ENCODE measurements at regions not wholly inside any gene's neighbourhood (a gene's known extent, or its start where the extent isn't known, plus 50 kb on each side); places are given as distances from the start of the nearest gene placed in this dataset.

DNA sequence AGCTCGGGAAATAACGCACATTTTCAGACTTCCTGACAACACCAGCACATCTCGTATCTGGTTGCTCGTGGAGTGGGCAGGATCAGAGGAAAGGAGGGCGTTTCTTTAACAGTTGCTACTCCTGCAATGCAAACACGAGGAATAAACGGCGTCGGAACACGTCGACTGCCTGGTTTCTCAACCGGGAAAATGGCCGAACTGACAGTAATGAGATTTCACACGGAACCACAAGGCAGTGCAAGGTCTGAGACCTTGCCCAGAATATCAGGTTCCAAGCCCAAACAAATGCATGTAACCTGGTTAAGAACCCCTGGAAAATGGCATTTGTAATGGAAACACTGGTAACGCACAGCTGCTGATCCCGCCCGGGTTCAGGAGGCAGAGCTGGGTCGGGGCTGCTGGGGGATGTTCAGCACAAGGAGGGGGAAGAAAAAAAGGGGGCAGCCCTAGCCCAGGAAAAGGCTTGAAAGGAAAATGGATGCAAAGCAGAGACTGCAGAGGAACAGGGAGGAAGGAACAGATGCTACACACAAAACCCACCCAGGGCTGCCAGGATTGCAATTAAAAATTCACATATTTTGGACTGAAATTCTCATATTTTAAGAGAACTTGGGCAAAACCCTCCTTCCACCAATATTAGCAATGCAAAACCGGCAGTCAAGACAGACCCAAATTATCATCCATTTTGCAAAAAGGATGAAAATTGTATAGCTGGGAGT, 61.6 kb upstream of the KLHL29 start:
- Histone ChIP-seq H3K4me1 (ENCODE audit: control insufficient read depth, insufficient read depth, low read length, poor library complexity, severe bottlenecking) (no peaks in the 10 kb centered on the region), H3K4me3 (ENCODE audit: extremely low read depth, insufficient read depth, low read length, poor library complexity, severe bottlenecking) (no peak overlapping the region), H3K9me3 (ENCODE audit: control insufficient read depth, low read length) (no peaks in the 10 kb centered on the region), H3K27ac (ENCODE audit: low read depth, low read length, severe bottlenecking) (no peak overlapping the region), H3K36me3 (ENCODE audit: control insufficient read depth, insufficient read depth, low read length) (no peaks in the 10 kb centered on the region)
- 87 to 98% methylated on average over 15 to 18 of the region's 19 CpGs for WGBS, 2 experiments (ENCODE audit: insufficient coverage in 2 of 2)

DNA sequence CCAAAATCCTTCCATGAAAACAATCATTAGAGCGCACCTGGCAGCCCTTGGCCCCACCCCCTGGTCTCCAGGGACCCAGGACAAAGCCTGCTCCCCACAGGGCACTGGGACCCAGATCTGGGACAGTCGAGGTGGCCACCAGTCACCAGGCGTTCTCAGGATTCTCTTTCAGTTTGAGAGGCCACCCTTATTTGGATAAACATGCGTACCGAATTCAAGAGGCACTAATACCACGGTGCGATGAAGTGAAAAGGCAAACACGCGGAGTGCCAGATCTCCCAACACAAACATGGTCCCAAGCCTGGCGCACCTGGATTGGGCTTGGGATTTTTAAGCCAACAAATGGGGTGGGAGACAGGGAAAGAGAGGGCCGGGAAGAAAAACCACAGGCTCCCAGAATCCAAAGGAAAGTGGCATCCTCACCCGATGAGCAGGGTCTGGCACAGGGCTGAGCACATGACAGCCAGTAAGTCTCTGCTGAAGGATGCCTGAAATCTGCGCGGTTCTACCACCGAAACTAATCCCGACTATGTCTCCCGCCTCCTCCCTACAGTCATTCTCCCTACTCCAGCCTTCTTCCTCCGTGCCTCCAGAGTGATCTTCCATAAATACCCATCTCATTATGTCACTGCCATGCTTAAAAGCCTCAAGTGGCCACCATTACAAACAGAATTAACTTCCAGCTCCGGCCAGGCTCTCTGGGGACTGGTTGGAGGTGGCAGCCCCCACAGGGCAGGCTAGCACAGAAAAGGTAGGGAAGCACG, 60.9 kb upstream of the KLHL29 start:
- no peaks in the 10 kb centered on the region for H3K9me3 ChIP-seq (ENCODE audit: control insufficient read depth, low read length)
- no peak overlapping the region for H3K4me3 ChIP-seq (ENCODE audit: extremely low read depth, insufficient read depth, low read length, poor library complexity, severe bottlenecking)
- H3K27ac ChIP-seq (ENCODE audit: low read depth, low read length, severe bottlenecking): no peak overlapping the region
- 91 to 92% methylated on average over 15 to 18 of the region's 20 CpGs for WGBS, 2 experiments (ENCODE audit: insufficient coverage in 2 of 2)
- H3K4me1 ChIP-seq (ENCODE audit: control insufficient read depth, insufficient read depth, low read length, poor library complexity, severe bottlenecking): no peaks in the 10 kb centered on the region
- H3K36me3 ChIP-seq (ENCODE audit: control insufficient read depth, insufficient read depth, low read length): no peaks in the 10 kb centered on the region

DNA sequence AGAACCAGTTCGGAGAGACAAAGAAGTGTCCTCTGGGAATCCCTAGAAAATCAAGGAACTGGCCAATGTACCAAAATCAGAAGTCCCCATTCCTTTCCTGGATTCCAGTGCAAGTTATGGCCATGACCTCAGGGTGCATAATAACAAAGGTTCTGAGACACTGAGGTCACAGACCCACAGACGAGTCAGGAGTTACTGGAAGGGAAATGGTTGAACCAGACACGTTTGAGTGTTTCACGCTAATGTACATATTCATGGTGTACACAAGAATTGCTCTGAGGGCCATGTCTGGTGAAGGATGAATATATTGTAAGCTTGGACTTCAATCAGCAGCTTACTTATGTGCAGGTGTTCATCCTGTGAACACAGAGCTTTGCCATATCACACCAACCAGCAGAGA, 58.6 kb upstream of the KLHL29 start:
- Histone ChIP-seq H3K9me3 (ENCODE audit: control insufficient read depth, low read length) (no peaks in the 10 kb centered on the region), H3K4me1 (ENCODE audit: control insufficient read depth, insufficient read depth, low read length, poor library complexity, severe bottlenecking) (no peaks in the 10 kb centered on the region), H3K4me3 (ENCODE audit: extremely low read depth, insufficient read depth, low read length, poor library complexity, severe bottlenecking) (no peak overlapping the region), H3K27ac (ENCODE audit: low read depth, low read length, severe bottlenecking) (no peak overlapping the region), H3K36me3 (ENCODE audit: control insufficient read depth, insufficient read depth, low read length) (no peaks in the 10 kb centered on the region)
- 77 to 81% methylated on average over 4 of the region's 4 CpGs for WGBS, 2 experiments (ENCODE audit: insufficient coverage in 2 of 2)

DNA sequence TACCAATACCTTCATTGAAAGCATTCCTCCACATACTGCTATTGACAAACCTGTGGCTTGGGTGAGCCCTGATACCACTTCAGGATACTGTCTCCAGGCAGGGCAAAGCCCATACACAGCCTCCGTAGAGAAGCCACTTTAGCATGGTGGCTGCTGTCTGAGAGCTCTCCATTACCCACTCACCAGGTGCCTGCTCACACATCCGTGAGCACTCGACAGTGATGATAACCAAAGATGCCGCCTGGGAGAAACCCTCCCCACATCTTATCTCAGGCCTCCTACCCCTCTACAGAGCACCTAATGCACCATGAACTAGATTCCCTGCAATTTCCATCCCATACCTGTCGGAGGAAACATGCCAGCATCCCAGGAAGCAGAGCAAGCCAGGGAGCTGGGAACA, 57.6 kb upstream of the KLHL29 start:
- Histone ChIP-seq H3K9me3 (ENCODE audit: control insufficient read depth, low read length) (no peaks in the 10 kb centered on the region), H3K36me3 (ENCODE audit: control insufficient read depth, insufficient read depth, low read length) (no peaks in the 10 kb centered on the region), H3K4me3 (ENCODE audit: extremely low read depth, insufficient read depth, low read length, poor library complexity, severe bottlenecking) (no peak overlapping the region), H3K27ac (ENCODE audit: low read depth, low read length, severe bottlenecking) (no peak overlapping the region), H3K4me1 (ENCODE audit: control insufficient read depth, insufficient read depth, low read length, poor library complexity, severe bottlenecking) (no peaks in the 10 kb centered on the region)
- 82 to 88% methylated on average over 4 to 5 of the region's 5 CpGs for WGBS, 2 experiments (ENCODE audit: insufficient coverage in 2 of 2)

DNA sequence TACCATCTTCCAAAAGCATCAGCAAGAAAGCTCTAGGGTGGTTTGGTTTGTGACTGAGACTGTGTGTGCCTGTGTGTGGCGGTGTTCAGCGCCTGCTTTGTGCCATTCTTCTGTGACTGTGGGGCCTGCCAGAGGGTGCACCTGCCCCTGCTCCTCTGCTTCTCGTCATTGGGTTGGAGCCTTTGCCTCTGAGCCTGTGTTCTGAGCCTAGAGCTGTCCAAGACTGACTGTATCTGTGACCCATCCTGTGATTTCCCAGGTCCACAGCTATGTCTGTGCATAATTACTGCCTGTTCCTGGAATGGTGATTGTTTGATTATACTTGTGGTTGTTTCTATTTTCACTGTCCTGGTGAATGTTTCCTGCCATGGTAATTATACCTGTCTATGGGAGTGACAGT, 57.1 kb upstream of the KLHL29 start:
- no peaks in the 10 kb centered on the region for H3K4me1 ChIP-seq (ENCODE audit: control insufficient read depth, insufficient read depth, low read length, poor library complexity, severe bottlenecking)
- no peaks in the 10 kb centered on the region for H3K9me3 ChIP-seq (ENCODE audit: control insufficient read depth, low read length)
- no peaks in the 10 kb centered on the region for H3K36me3 ChIP-seq (ENCODE audit: control insufficient read depth, insufficient read depth, low read length)
- H3K27ac ChIP-seq (ENCODE audit: low read depth, low read length, severe bottlenecking): no peak overlapping the region
- H3K4me3 ChIP-seq (ENCODE audit: extremely low read depth, insufficient read depth, low read length, poor library complexity, severe bottlenecking): no peak overlapping the region
- WGBS, 2 experiments (ENCODE audit: insufficient coverage in 2 of 2): 80 to 82% methylated on average over 3 of the region's 3 CpGs

DNA sequence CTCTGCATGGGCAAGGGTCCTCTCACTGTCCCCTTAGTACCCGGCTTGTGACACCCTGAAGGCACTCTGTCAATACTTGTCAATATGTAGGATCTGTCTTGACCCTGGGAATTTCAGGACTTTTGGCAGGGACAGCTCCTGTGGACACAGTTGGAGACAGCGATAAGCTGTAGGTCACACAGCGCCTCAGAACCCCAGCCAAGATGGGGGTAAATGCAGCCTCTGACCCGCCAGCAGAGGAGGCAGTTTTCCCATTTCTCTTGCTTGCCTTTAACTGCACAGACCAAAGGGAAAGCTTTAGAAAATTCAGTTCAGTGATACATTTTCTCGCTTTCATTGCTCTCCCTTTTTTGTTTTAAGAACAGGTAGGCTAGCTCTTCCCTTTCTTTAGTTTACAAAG, 54.8 kb upstream of the KLHL29 start:
- 35 to 57% methylated on average over 3 to 4 of the region's 5 CpGs for WGBS, 2 experiments (ENCODE audit: insufficient coverage in 2 of 2)
- Histone ChIP-seq H3K4me1 (ENCODE audit: control insufficient read depth, insufficient read depth, low read length, poor library complexity, severe bottlenecking) (no peaks in the 10 kb centered on the region), H3K27ac (ENCODE audit: low read depth, low read length, severe bottlenecking) (no peak overlapping the region), H3K4me3 (ENCODE audit: extremely low read depth, insufficient read depth, low read length, poor library complexity, severe bottlenecking) (no peak overlapping the region), H3K9me3 (ENCODE audit: control insufficient read depth, low read length) (no peaks in the 10 kb centered on the region), H3K36me3 (ENCODE audit: control insufficient read depth, insufficient read depth, low read length) (no peaks in the 10 kb centered on the region)
